MM.1S (cell line): ENCODE measurements at regions not wholly inside any gene's neighbourhood (a gene's known extent, or its start where the extent isn't known, plus 50 kb on each side); places are given as distances from the start of the nearest gene placed in this dataset.

Experiments
- CTCF ChIP-seq: fragments of 300-600 bp; sonication (generic); IDR thresholded peaks from 2 replicates; pipeline ENCODE4 v1.5.1; 2016; ENCODE audit warnings: antibody characterized with exemption, low read length, mixed read lengths
- EZH2 ChIP-seq: fragments of 300-600 bp; sonication (generic); optimal IDR thresholded peaks from 2 replicates; pipeline ENCODE3; 2017; ENCODE audit warnings: low read depth, mild to moderate bottlenecking, antibody characterized with exemption, low read length, mixed read lengths

- TF ChIP-seq EZH2: no peak
- no peak for TF ChIP-seq CTCF
These were observed 112.5 kb upstream of the SALL3 start for GRCh38 chr18:78867131-78867530.
